HG02852 (cell line): ENCODE measurements at regions not wholly inside any gene's neighbourhood (a gene's known extent, or its start where the extent isn't known, plus 50 kb on each side); places are given as distances from the start of the nearest gene placed in this dataset.

ENCODE experiments used
- ATAC-seq: cut with Tn5 transposase; IDR thresholded peaks from one replicate; pipeline ENCODE4 v1.9.1; 2021; ENCODE audit warnings: mild to moderate bottlenecking, moderate library complexity; ENCODE audit not compliant: unreplicated experiment

DNA sequence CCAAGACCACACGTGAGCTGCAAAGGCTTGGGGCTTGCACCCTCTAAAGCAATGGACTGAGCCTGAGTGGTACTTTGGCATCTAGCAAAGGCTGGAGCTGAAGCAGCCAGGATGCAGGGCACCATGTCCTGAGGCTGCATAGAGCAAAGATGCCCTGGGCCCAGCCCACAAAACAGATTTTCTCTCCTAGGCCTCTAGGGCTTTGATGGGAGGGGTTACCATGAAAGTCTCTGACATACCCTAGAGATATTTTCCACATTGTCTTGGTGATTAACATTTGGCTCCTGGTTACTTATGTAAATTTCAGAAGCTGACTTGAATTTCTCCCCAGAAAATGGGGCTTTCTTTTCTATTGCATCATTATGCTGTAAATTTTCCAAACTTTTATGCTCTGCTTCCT lies 438.3 kb downstream of the SLC16A7 start:
- ATAC-seq = no peak

DNA sequence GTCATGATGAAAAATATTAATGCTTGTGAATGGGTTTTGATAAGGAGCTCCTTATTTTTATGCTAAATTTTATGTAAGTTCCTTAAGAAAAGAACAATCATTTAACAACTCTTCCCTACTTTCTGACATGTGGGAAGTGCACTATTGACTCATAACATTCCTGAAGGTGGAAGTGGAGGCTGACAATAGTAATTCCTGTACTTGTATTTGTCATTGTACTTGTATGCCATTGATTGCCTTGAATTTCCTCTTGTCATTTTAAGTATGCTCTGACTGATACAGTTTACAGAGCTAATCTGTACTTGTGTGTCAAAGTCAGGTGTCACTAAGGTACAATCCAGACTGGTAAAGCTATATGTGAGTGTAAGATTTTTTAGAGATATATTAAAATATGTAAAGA lies 440.0 kb downstream of the SLC16A7 start:
- ATAC-seq = no peak

DNA sequence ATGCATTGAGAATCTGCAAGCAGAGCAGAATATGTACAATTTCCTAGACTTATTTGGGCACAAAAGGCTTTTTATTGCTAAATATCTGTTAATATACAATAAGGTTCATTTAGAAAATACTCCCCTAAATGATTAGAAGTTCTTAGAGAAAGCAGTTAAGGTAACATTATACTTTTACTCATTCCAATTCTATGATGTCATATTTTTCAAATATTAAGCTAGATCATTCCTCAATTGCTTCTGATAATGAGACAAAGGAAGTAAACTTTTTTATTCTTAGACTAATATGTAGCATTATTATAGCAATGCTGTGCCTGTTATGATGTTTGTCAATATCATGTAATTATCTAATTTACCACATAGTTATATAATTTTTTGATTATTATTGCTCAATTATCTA lies 447.0 kb downstream of the SLC16A7 start:
- no peak for ATAC-seq

DNA sequence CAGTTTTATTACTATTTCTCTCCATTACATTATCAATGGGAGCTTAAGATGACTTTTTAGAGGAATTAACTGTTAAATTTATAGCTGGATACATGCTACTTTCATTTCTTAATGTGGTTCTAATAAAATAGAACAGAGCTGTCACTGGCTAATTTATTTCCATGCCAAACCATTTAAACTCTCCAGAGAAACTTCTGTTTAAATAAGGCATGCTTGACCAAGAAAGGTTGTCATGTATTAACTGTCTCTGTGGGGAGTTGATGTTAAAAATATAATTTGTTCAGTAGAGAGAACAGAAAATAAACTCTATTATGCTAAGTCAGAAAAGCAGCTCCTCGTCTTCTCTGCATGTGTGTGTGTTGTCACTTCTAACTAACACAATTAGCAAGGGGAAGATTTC lies 447.4 kb downstream of the SLC16A7 start:
- no peak for ATAC-seq

DNA sequence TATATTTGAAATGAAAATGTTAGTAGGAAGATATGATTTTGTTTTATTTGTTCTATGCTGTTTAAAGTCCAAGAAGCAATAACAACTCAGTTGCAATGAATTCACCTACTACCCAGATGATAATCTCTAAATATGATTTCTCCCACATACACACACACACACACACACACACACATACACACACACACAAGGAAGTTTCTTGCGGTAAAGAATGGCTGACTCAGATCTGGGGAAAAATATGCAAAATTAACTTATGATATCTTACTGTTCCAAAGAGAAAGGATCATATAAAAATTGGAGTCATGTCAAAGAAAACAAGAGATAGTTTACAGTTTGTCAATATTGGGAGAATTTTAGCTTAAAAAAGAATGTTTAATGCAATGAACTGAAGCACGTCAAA lies 456.7 kb downstream of the SLC16A7 start:
- no peak for ATAC-seq

DNA sequence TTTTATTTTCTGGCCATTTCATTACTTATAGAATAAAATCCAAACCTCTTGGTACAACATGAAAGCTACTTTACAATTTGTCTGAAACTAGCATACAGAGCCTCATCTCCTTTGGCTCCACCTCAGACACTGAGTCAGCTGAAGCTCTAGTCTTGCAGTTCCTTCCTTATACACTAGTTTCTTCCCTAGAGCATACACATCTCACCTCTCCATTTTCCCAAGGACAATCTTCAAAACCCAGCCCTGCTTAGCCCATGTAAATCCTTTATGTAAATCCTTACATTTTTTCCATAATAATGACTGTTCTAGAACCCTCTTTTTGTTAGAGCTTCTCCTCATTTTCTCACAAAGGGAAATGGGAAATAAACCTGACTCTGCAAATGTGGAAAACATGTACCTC lies 463.4 kb downstream of the SLC16A7 start:
- ATAC-seq = no peak

DNA sequence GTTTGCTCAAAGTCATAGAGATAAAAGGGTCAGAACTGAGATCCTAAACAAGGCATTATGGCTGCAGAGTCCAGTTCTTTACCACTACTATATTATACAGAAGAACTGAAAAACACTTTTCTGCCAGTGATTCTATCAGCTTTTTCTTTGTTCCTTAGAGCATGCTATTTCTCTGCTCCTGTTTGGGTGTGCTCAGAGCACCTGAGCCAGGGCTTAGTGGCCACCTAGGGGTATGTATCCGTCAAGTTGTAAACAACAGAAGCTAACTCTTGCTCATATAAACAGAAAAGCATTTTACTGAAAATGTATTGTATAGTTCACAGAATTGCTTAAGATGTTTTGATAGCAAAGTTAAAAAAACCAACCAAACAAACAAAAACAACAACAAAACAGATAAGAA lies 470.8 kb downstream of the SLC16A7 start:
- no peak for ATAC-seq

DNA sequence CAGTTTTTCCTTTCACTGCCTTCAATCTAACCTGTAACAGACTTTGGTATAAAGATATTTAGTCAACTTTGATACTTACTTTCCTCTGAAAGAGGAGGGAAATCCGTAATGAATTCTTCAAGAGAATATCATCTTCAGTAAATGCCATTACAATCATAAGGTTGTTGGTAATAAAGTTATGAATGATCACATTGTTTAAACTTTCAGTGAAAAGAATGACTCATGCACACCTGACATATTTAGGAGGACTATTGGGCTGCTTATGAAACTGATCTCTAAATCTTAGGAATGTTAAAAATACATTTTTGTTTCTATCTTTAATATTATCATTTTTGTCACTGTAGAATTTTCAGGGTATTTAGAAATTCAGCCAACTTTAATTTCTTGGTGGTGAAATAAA lies 474.7 kb downstream of the SLC16A7 start:
- no peak for ATAC-seq

DNA sequence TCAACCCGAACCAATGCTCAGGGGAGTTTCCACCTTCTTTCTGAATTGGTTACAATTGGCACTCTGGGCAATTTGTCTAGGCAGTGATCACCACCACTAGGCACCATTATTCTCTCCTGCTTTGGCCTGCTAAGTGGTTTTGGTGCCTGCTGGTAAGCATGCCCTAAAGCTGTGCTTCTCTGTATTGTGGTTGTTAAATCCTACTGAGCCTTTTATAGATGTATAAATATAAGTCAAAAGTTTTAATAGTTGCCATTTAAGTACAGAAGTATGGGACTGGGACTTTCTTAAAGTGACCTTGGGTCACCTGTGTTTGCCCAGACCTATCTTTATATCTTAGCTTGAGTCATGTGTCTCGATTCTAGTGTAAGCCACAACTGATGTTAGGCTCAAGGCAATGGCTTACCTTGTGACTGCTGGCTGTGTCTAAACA lies 475.9 kb downstream of the SLC16A7 start:
- no peak for ATAC-seq

DNA sequence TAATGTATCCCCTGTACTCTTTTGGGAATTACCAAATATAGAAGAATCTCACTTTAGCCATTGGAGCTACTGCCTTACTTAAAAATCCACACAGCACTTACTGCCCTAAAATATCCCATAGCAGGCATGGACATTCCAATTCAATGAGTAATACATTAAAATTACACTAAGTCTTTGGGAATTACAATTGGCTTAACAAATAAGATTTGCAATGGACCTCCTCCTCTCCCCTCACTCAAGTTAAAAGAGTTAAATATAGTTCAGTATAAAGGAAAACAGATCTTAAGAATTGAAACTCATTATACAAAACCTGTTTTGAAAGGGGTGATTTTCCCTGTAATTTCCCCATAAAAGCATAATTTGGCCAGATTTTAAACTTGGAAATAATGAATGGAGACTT lies 477.1 kb downstream of the SLC16A7 start:
- ATAC-seq = no peak

DNA sequence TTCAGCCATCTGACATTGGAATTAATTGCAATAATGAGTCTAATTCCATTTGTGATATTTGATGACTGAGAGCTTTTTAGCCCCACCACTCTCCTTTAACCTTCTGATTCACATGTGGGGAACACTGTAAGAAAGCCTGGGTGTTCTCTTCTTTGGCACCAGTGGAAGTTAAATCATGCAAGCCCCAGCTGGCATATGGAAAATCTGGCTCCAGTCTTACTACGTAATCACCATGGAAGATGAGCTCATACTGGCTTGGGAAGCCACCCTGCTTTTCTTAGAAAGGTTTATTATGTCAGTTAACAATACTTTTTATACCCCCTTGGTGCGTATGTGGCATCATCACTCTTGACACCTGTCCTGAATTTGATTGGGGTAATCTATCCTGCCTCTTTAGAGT lies 479.3 kb downstream of the SLC16A7 start:
- no peak for ATAC-seq

DNA sequence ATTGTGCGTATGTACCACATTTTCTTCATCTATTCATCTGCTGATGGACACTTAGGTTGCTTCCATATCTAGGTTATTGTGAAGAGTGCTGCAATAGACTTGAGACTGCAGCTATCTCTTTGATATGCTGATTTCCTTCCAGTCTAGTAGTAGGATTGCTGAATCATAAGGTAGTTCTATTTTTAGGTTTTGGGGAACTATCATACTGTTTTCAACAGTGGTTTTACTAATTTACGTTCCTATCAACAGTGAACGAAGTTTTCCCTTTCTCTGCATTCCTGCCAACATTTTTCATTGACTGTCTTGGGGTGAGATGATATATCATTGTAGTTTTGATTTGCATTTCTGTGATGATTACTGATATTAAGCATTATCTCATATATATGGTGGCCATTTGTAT lies 482.2 kb downstream of the SLC16A7 start:
- no peak for ATAC-seq

DNA sequence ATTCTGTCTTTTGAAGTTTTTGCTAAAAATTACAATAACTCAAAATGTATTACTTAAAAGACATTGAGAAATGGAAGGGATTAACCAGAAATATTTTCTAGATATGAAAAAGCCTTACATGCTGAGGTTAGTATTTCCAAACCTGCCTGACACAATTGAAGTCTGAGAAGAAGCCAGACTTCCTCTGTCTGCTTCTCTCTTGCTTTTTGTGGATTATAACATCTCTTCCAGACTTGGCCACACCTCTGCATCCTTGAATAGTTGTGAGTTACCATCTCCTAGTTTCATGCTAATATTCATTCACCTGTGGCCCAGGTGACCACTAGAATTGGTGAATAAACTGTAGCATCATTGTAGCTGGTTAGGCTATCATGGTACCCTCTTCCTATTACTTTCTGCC lies 497.6 kb downstream of the SLC16A7 start:
- ATAC-seq = no peak

DNA sequence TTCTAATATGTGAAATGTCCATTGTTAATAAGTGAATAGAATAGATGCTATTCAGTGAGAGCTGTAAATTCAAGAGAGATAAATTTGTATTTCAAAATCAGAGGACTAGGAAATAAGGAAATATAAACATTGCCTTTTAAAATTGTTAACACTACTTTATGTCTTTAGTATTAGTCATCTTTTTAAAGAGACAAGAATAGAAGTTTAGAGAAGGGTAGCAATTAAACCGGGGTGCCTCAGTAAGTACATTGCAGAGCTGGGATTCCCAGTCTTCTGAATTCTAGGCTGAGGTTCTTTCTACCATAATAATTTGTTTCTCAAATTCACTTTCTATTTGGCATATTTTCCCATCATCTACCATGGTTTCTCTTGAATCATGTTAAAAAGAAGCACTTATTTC lies 498.6 kb downstream of the SLC16A7 start:
- ATAC-seq = no peak

DNA sequence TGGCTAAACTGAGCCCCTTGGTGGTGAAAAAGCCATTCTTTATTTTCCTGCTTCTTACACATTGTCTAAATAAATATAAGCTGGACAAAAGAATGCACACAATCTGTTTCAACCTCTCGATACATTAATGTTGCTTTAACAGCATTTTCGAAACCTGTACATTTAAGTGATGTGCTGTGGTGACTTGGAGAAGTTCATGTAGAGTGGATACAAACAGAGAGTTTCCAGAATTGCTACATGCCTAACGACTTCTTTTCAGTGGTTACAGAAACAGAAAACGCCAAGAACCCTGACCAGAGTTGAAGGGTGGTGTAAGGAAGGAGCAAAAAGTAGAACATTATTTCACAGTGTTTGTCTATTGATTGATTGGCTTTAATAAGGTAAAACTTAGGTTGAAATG lies 500.9 kb downstream of the SLC16A7 start:
- no peak for ATAC-seq

DNA sequence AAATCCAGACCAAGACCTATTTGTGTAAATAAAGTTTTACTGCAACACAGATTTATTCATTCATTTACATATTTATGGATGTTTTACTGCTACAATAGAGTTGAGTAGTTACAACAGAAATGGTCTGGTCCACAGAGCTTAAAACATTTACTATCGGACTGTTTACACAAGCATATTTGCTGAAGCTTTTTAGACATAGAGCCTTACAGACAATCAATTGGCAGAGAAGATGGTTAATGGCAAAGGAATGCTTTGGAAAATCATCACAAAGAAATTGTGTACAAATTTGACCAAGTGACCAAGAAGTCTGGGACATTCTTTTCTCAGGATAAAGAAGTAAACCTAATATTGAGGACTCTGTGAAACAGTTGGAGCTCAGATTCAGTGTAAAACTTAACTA lies 504.3 kb downstream of the SLC16A7 start:
- no peak for ATAC-seq

DNA sequence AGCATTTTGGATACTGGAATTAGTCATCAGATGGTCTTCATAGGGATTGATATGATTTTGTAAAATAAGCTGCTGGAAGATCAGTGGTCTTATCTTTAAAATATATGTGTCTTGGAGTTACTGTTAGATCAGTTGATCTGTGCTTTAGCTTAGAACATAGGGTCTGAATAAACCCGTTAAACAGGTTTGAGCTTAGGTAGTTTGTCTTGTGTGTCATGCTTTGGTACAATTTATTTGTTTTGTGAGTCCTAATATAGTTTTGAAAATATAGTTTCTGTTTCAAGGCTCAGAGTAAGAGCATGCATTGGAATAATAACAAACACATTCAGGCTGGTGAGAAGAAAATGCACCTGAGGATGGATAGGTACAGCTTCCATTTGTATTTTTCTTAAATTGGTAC lies 505.0 kb downstream of the SLC16A7 start:
- no peak for ATAC-seq

DNA sequence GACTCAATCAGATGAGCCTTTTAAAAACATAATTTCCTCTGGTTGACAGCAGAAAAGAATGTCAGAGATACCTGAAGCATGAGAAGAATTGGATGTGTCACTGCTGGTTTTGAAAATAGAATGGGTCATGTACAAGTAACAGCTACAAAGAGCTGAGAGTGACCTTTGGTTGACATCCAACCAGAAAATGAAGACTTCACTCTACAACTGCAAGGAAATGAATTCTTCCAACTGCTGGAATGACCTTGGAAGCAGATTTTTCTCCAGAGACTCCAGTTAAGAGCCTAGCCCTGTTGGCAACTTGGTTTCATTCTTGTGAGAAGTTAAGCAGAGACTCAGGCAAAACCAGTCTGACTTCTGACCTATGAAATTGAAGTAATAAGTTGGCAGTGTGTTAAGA lies 505.9 kb downstream of the SLC16A7 start:
- no peak for ATAC-seq

DNA sequence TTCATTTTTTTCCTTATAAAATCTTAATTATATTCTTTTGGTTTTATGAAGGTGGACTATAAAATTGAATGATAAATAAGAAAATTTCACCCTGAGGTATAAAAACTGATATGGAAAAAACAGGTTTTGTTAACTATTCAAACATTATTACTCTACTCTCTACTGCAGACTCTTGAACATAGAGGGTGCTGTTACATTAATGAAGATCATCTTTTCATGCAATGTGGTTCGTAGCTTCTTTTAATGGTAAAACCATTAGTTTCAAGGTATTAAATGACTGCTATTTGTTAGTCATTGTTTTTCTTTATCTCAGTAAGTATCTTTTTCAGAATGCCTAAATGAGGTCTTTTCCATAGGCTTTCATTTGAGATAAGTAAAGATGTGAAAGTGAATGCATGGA lies 510.4 kb downstream of the SLC16A7 start:
- ATAC-seq = no peak

DNA sequence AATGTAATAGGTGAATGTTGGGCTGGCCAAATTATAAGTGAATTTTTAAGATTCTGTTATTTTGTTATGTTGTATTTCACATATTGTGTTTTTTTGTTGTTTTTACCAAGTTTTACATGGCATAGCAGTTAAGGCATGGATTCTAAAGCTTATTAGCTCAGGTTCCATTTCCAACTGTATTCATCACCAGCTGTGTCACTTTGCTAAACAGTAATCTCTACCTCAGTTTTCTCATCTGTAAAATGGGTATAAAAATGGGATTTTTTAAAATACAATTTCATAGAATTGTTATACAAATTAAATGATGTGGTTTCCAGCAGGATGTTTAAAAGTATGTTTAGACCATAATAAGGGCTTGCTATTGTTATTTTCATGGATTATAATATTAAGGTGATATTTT lies 512.2 kb downstream of the SLC16A7 start:
- ATAC-seq = no peak

DNA sequence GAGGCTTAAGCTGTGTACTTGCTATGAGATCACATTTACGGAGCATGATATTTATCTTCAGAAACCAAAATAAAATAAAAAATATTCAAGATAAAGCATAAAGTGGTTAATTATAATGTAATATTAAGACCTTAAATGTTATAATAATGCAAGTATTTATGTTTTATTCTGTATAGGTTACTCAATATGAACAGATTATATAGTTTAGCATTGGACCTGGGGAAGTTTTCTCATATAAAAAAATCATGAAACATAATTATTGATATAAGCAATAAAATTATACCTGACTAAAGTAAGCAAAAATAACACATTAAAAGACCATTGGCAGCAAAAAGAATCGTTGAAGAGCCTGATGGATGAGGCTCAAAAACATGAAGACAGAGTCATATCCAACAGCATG lies 516.2 kb downstream of the SLC16A7 start:
- no peak for ATAC-seq

DNA sequence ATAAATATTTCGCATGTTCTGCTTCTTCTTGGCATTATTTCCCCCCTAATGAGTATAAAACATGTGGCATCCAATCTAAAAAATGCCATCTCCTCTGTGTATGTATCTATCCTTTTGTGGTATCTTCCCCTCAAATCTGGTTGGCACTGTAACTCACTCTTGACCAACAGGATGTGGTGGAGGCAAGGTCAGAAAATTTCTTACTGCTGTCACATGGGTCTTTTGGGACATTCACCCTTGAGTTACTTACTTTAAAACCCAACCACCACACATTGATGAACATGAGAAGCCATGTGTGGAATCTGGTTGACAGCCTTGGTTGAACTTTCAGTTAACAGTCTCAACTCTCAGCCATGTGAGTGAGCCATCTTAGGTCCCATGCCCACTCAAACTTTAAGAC lies 516.9 kb downstream of the SLC16A7 start:
- ATAC-seq = no peak

DNA sequence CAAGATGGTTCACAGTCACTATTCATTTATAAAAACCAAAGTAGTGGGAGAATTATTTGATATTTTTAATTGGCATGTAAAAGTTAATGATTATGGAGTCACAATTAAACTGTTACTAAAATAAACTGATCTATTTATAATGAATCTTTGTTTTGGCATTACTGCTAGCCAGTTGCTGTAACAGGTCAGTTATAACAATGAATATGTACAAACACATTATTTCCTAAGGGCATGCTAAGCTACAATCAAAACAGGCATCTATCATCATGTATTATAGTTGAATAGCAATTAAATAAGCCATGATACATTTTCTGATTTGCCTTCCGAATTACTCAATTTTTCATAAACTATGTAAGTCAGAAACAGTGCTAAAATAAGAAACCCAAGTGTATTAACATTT lies 518.3 kb downstream of the SLC16A7 start:
- no peak for ATAC-seq

DNA sequence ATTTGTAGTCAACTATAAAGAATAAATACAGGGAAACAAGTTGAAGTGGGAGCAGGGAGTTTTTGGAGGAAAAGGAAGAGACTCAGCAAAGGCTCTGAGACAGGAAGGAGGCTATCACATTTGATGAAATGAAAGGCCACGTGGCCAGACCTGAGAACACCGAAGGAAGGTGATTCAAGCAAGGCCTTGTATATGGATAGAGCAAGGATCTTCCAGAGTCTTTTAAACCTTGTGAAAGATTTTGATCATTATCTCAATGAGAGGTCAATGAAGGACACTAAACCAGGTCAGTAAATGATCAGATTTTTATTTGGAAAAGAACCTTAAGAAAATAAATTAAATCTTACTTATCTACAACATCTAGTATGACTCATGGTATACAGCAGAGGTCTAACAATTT lies 523.5 kb downstream of the SLC16A7 start:
- ATAC-seq = no peak
